Caco-2 (cell line): ENCODE measurements at regions not wholly inside any gene's neighbourhood (a gene's known extent, or its start where the extent isn't known, plus 50 kb on each side); places are given as distances from the start of the nearest gene placed in this dataset.

Source experiments
- BruUV-seq: library from RNA; stranded (reverse); fragments of 400-500 nt; replicated peaks from 2 replicates; lab custom pipeline; 2021; lab: Mats Ljungman, UMichigan
- CTCF ChIA-PET: fragments of 300-600 bp; sonication (Branson Sonifier 250); formaldehyde crosslinking; loops from one replicate; lab custom pipeline; 2022; ENCODE audit warnings: antibody characterized with exemption; lab: Charles Lee
- POLR2A ChIA-PET: fragments of 300-600 bp; sonication (Branson Sonifier 250); formaldehyde crosslinking; loops from one replicate; lab custom pipeline; 2022; ENCODE audit warnings: antibody characterized with exemption; lab: Charles Lee
- DNase-seq, 2 experiments: peaks; one replicate each; pipeline versions ENCODE4 v3.0.0 to v3.0.0-alpha.2; 2020 to 2022
- H3K27me3 ChIP-seq: replicated peaks from 2 replicates; pipeline ENCODE4 v1.6.0; 2011; ENCODE audit warnings: low read length; ENCODE audit not compliant: control insufficient read depth, insufficient read depth
- H3K36me3 ChIP-seq: 2 replicates; pipeline ENCODE4 v1.5.1; 2011; ENCODE audit warnings: low read length; ENCODE audit not compliant: control insufficient read depth, insufficient read depth
- H3K4me1 ChIP-seq: fragments of 250-450 bp; sonication (Bioruptor Pico); 2 replicates; pipeline ENCODE4 v1.5.1; 2020; ENCODE audit warnings: mild to moderate bottlenecking
- H3K4me3 ChIP-seq: 2 replicates; pipeline ENCODE4 v1.5.1; 2011; ENCODE audit warnings: low read depth, mild to moderate bottlenecking, control low read depth, low read length
- H3K9me3 ChIP-seq: fragments of 250-450 bp; sonication (Bioruptor Pico); 2 replicates; pipeline ENCODE4 v1.5.1; 2020; ENCODE audit warnings: mild to moderate bottlenecking, moderate library complexity
- H3K27ac Mint-ChIP-seq: one replicate; pipeline ENCODE4 v1.8.0; 2022; ENCODE audit warnings: mixed read lengths; ENCODE audit not compliant: unreplicated experiment
- H3K27me3 Mint-ChIP-seq: one replicate; pipeline ENCODE4 v1.8.0; 2022; ENCODE audit warnings: mixed read lengths; ENCODE audit not compliant: insufficient read depth, unreplicated experiment
- H3K36me3 Mint-ChIP-seq: one replicate; pipeline ENCODE4 v1.8.0; 2022; ENCODE audit warnings: mild to moderate bottlenecking, mixed read lengths; ENCODE audit not compliant: insufficient read depth, unreplicated experiment
- H3K4me1 Mint-ChIP-seq: one replicate; pipeline ENCODE4 v1.8.0; 2022; ENCODE audit warnings: low read depth, mixed read lengths; ENCODE audit not compliant: unreplicated experiment
- H3K4me3 Mint-ChIP-seq: one replicate; pipeline ENCODE4 v1.8.0; 2022; ENCODE audit warnings: mild to moderate bottlenecking, moderate library complexity, mixed read lengths; ENCODE audit not compliant: unreplicated experiment
- H3K9me3 Mint-ChIP-seq: one replicate; pipeline ENCODE4 v1.8.0; 2022; ENCODE audit warnings: mixed read lengths; ENCODE audit not compliant: unreplicated experiment
- CTCF ChIP-seq, 2 experiments: fragments of 200-600 bp in 1 of 2; IDR thresholded peaks; 1 replicate in 1 of 2; 2 replicates in 1 of 2; pipeline versions ENCODE4 v1.5.1 to v1.8.0; 2011 to 2022; ENCODE audit warnings: antibody characterized with exemption in 1 of 2, control low read depth in 1 of 2, inconsistent platforms in 1 of 2, low read depth in 1 of 2, low read length in 1 of 2, mild to moderate bottlenecking in 1 of 2, moderate library complexity in 1 of 2; ENCODE audit not compliant: insufficient read depth in 1 of 2, severe bottlenecking in 1 of 2, unreplicated experiment in 1 of 2
- intact Hi-C: fragments of 100-400 bp; cut with micrococcal nuclease; formaldehyde crosslinking; loops from one replicate; pipeline ENCODE4 v1.10.0; 2022; ENCODE audit not compliant: unreplicated experiment

- POLR2A ChIA-PET: no interaction called here
These were observed 125.2 kb downstream of the BMP2 start for GRCh38 chr20:6892724-6893123.

GRCh38 chr20:6898928-6899327 lies 131.4 kb downstream of the BMP2 start:
- no peaks in the 10 kb centered on the region for H3K27me3 ChIP-seq
- DNase-seq: no peak
- no peaks in the 10 kb centered on the region for H3K36me3 ChIP-seq
- Mint-ChIP-seq H3K4me3 (no peak overlapping the region), H3K27me3 (peaks cover 26% of the 10 kb centered on the region), H3K36me3 (no peaks in the 10 kb centered on the region), H3K9me3 (no peaks in the 10 kb centered on the region), H3K4me1 (no peaks in the 10 kb centered on the region), H3K27ac (no peak overlapping the region)
- BruUV-seq: no TSS peak
- ChIA-PET CTCF (no interaction called here), POLR2A (no interaction called here)
- TF ChIP-seq CTCF (IDR thresholded peaks at IDR 0.05; ENCODE audit: insufficient read depth in 1 of 2, low read depth in 1 of 2, low read length in 1 of 2, severe bottlenecking in 1 of 2, unreplicated experiment in 1 of 2): no peak
- no peaks in the 10 kb centered on the region for H3K9me3 ChIP-seq
- no peaks in the 10 kb centered on the region for H3K4me1 ChIP-seq
- H3K4me3 ChIP-seq: no peak overlapping the region
- intact Hi-C loops: no loop called here

More at GRCh38 chr20:6892724-6893123, 125.2 kb downstream of the BMP2 start:
- intact Hi-C loops: no loop called here
- no peaks in the 10 kb centered on the region for H3K36me3 ChIP-seq
- no peaks in the 10 kb centered on the region for H3K36me3 Mint-ChIP-seq
- no peaks in the 10 kb centered on the region for H3K27me3 ChIP-seq
- no peak overlapping the region for H3K4me3 Mint-ChIP-seq
- H3K9me3 Mint-ChIP-seq: no peaks in the 10 kb centered on the region
- H3K9me3 ChIP-seq: no peaks in the 10 kb centered on the region
- no peak for TF ChIP-seq CTCF (IDR thresholded peaks at IDR 0.05; ENCODE audit: insufficient read depth in 1 of 2, low read depth in 1 of 2, low read length in 1 of 2, severe bottlenecking in 1 of 2, unreplicated experiment in 1 of 2)
- no peak overlapping the region for H3K4me3 ChIP-seq
- peaks cover 16% of the 10 kb centered on the region for H3K27me3 Mint-ChIP-seq
- DNase-seq: no peak
- CTCF ChIA-PET: no interaction called here
- no peaks in the 10 kb centered on the region for H3K4me1 ChIP-seq
- no peak overlapping the region for H3K27ac Mint-ChIP-seq
- BruUV-seq: no TSS peak
- no peaks in the 10 kb centered on the region for H3K4me1 Mint-ChIP-seq

- no TSS peak for BruUV-seq
- Mint-ChIP-seq H3K4me3 (no peak overlapping the region), H3K27ac (no peak overlapping the region), H3K27me3 (peaks cover 8% of the 10 kb centered on the region), H3K4me1 (no peaks in the 10 kb centered on the region), H3K36me3 (no peaks in the 10 kb centered on the region), H3K9me3 (no peaks in the 10 kb centered on the region)
- ChIA-PET POLR2A (no interaction called here), CTCF (no interaction called here)
- Histone ChIP-seq H3K4me1 (no peaks in the 10 kb centered on the region; the same call in 1 of the 2 replicates), H3K4me3 (no peak overlapping the region), H3K36me3 (no peaks in the 10 kb centered on the region), H3K27me3 (no peaks in the 10 kb centered on the region), H3K9me3 (no peaks in the 10 kb centered on the region)
- intact Hi-C loops: no loop called here
- DNase-seq: no peak
- TF ChIP-seq CTCF (IDR thresholded peaks at IDR 0.05; ENCODE audit: insufficient read depth in 1 of 2, low read depth in 1 of 2, low read length in 1 of 2, severe bottlenecking in 1 of 2, unreplicated experiment in 1 of 2): no peak
These were observed 139.4 kb downstream of the BMP2 start for GRCh38 chr20:6906871-6907270.
